OCI-LY3 (cell line): ENCODE measurements at regions not wholly inside any gene's neighbourhood (a gene's known extent, or its start where the extent isn't known, plus 50 kb on each side); places are given as distances from the start of the nearest gene placed in this dataset.

Experiments
- CTCF ChIP-seq: fragments of 200-600, 300-600 bp; sonication (generic); IDR thresholded peaks from 2 replicates; pipeline ENCODE4 v1.5.1; 2014; ENCODE audit warnings: antibody characterized with exemption, low read length, low read depth
- EZH2phosphoT487 ChIP-seq: fragments of 200-600 bp; shearing (Covaris generic); IDR thresholded peaks from 2 replicates; pipeline ENCODE4 v1.6.1; 2018; ENCODE audit warnings: antibody characterized with exemption, mixed run types, low read depth

GRCh38 chr4:54813674-54814073, 155.9 kb downstream of the KIT start:
- TF ChIP-seq CTCF (no peak), EZH2phosphoT487 (no peak)
